GM04503 (cell line): ENCODE measurements at regions not wholly inside any gene's neighbourhood (a gene's known extent, or its start where the extent isn't known, plus 50 kb on each side); places are given as distances from the start of the nearest gene placed in this dataset.

Experiments used
- DNase-seq: peaks from one replicate; pipeline ENCODE4 v3.0.0-alpha.2; 2012; ENCODE audit warnings: low read depth

DNA sequence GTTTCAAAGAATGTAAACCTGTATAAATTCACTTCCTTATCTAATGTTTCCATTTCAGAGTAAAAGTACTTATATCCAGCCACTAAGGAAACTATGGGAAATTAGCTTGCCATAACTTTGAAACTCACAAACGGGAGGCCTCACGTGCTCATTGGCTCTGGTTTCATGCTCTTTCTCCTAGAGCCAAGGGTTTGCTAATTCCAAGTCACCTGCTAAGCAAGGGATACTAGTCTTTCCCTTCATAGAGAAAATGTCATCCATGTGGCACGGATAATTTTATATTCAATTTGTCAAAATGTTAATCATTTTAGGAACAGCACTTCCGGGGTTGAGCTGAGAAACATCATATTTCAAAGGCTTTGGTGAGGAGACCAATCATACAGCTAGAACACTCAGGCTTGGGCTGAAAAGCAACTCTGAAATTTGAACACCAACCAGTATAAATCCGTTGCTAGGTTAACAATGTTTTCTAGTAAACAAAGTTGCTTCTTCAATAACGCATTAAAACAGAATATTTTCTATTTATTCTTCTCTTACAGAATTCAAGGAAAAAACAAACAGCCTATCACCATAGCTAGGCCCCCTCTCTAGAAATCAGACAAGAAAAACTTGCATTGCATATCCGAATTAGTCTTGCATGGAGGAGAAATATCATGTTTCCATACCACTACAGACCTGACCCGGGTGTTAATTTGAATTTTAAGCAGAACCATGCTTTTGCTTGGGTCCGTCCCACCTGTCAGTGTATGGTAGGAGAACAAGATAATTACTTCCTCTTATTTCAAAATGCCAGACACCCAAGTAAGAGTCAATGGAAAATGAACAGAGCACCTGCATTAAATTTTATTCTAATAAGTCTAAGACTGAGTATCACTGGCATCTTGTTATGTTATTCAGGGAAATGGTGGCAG, 196.1 kb upstream of the ESRRG start:
- no peak for DNase-seq

DNA sequence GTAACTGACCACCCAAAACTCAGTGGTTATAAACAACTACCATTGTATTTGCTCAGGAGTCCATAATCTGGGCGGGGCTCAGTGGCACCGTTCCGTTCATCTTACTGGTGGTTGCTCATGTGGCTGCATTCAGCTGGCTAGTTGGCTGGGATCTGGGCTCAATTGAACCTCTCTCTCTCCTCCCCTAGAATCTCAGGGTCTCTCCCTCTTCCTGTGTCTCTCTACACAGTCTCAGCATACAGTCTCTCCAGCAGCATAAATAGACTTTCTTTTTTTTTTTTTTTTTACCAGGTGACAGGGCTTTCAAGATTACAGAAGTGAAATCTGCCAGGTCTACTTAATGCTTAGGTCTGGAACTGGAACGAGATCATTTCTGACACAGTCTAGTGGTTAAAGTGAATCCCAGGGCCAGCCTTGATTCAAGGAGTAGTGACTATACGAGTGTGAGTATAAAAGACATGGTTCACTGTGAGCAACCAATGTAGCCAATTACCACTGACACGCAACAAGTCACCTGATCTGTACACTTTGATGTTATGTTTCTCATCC, 193.7 kb upstream of the ESRRG start:
- no peak for DNase-seq

DNA sequence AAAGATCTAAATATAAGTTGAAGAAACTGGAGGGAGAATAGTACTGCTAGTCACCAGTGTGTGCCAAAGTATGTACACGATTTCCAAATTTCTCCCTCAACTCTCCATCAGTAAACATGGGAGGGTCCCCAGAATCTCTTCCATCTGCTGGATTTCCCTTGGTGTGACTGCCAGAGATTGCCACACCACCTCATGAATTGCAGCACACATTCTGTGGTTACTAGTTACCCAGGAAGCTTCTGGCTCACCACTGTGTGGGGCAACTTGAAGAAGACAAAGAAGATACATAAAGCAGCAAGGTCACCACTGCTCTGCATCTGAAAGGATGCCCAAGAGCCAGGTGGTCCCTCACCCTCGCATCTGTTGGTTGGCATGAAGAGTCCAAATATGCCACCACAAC, 191.7 kb upstream of the ESRRG start:
- DNase-seq = no peak

DNA sequence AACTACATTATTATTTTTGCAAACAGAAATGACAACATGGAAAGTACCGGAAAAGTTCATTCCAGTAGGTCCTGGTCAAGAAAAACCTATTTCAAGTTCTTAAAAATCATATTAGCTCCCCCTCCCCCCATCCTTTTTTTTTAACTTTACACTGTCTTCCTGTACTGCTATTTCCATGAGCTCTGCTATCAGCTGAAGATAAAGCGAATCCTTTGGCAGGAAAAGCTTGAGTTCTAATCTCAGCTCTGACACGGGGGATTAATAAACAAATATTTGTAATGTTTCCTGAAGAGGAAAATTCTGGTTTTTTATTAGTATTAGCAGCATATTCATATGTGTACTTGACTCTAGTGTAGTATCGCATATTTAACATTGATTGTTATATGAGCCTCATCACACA, 190.7 kb upstream of the ESRRG start:
- DNase-seq = no peak

DNA sequence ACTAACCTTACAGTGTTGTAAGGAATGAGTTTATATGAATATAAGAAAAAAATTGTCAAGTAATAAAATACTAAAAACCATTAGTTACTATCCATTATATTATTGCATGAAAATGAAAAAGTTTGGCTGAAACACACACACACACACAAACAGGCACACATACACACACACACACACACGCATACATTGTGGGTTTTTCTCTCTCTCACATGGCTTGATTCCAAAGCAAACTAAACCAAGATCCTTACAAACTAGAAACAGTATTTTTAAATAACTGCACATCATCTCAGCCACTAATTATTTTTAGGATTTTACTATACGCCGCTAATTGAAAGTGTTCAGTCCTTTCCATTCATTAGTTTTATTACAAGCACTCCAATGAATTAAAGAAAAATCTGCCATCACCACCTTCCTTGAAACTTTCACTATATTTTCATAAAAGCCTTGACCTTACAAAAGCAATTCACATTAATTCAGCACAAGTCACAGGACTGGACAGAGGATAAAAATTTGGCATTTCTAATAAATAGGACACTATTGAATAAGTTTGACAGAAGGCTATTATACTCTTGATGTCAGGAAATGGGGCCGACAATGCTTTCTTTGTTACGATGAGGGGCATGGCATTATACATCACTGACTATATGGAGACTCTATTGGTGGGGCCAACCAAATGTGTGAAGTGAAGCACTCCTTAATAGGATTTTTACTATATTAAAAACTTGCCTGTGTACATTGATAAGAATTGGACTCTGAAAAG, 187.0 kb upstream of the ESRRG start:
- DNase-seq = no peak

DNA sequence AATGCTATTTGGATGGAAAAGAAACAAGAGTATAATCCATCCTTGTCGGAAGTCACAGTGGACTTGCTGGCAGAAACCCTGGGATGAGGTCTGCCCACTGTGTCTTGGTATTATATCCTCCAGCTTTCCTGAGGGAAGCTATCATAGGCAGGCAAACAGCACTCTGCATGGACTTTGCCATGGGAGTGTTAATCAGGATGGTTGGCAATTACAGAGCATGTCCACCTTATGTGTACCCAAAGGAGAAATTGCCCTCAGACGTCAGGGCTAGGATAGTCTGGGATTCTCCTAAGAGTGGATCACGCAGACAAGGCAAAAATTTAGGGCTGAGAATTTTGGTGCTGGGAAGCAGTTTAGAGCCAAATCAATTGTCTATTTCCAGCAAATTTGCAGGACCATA, 184.9 kb upstream of the ESRRG start:
- no peak for DNase-seq

DNA sequence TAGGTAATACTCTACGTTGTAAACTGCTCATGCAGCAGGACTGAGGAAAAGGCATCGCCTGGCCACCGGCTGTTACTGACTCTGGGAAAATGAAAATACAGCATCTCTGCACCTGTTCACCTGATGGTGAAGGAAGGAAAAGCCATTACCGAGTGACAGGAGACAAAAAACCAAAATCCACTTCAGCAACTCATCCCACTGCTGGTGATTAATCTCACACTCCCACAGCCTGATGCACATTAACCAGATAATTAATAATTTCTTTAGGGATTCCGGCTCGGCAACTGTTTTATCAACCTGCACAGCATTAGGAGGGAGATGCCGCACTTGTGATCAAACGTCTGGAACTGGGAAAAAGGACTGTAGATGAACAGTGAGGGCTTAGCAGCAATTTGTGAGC, 183.9 kb upstream of the ESRRG start:
- DNase-seq = no peak

DNA sequence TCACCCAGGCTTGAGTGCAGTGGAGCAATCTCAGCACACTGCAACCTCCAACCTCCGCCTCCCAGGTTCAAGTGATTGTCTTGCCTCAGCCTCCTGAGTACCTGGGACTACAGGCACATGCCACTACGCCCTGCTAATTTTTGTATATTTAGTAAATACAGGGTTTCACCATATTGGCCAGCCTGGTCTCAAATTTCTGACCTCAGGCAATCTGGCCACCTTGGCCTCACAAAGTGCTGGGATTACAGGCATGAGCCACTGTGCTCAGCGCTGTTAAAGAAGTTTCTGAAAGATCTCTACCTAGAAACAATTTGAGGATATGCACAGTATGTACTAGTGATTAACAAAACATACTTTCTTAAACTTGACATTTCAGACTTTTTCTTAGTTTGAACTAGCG, 182.6 kb upstream of the ESRRG start:
- no peak for DNase-seq

DNA sequence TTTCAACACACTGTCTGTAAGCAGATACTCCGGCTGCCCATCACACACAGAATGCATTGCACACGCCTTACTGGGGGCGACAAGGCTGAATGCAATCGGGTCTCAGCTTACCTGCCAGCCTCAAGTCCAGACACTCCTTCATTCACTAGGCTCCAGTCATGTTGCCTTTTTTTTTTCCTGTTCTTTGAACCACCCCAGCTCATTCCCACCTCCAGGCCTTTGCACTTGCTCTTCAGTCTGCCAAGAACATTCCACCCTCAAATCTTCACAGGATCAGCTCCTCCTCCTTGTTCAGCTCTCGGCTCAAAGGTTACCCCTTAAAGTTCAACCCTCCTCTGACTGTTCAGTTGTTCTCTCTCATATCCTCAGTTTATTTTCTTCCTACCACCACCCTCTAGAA, 181.9 kb upstream of the ESRRG start:
- DNase-seq = no peak

DNA sequence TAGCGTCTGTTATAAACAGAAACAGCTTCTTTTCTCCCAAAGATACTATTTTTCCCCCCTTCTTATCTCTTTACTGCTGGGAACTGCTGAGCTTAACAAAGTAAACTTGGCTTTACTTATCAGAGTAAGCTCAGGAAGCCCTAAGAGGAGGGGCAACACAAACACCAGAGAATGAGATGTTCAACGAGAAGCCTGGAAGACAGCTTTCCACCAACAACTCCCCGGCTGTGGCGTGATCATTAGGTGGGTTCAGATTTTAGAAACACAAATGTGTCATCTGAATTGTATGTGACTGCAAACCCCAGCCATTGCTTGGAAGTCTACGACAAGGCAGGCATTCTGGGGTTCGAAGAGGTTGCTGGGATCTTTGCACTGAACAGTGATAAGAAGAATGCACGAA, 181.2 kb upstream of the ESRRG start:
- DNase-seq = no peak

DNA sequence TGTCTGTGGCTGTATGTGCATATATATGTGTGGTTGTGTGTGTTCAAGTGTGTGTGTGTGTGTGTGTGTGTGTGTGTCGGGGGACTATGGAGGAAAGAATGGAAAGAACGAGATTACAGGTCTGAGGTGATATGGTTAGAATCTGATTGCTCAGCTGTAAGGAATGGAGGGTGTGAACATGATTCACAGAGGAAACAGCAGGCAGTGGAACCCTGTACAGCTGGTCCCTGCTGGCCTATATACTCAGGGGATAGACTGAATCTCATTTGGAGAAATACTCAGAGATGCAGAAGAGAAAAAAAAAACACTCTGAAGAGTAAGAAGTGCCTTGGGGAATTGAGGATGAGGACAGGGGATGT, 180.1 kb upstream of the ESRRG start:
- DNase-seq = no peak

DNA sequence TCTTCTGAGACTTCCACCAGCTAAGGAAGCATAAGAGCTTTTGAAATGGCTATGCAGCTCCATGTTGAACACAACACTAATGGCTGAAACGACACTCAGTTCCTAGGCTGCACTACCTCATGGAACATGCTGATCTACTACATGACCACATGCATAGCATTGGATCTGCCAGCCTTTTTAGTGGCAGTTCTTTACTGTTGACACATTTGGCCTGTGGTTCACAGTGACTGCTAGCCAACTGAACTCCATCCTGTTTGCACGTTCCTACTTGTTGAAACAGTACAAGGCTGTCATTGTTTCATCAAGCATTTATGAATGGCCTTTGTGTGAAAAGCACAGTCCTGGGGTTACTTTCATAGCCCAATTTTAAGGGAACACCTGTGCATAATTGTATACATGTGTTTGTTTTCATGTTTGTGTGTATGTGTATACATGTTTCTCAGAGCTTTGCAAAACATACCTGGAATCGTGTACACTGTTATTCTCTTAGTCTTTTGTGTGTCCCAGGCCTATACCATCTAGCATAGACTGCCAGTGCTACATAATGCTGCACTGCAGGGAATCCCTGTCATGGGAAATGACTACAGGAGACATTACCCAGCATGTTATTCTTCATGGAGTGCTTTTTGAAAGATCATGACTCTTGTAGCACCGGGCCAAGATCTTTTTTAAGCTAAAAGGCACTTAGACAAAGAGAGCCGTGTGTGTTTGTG, 179.6 kb upstream of the ESRRG start:
- DNase-seq = no peak

DNA sequence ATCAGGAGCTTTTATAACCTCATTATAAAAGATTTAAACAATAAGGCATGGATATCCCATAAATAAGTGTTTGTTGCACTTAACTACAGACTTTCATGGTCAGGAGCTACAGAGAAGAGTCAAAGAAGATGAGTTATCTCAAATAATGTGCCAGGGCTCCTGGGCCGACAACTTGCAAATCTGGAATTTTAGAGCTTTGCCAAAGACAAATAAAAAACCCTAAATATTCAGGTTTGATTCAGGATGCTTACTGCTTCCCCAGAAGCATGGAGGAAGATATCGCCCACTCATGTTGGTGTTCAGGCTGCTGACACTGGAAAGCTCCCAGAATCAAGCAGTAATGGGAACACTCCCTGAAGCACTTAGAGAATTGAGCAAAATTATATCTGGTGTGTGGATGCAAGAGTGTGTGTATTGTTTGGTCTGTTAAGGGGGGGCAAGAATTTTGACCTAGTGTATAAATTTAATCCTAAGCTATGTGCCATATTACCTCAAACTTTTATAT, 176.9 kb upstream of the ESRRG start:
- DNase-seq = no peak

DNA sequence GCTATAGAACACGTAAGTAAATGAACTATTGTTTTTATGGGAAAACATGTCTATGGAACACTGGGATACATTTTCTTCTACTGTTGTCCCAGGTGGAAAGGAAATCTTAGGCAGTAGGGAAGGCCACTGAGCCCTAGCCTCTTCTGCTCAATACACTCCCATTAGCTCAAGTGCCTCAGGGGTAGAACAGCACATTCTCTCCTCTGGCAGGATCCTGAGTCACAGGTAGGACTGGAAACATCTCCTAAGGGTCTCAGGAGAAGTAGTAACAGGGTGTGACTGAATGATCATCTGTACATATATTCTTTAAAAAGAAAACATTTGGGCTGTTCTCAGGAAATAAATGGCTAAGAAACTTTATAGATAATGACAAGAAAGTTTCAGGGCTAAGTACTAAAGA, 175.6 kb upstream of the ESRRG start:
- DNase-seq = no peak

DNA sequence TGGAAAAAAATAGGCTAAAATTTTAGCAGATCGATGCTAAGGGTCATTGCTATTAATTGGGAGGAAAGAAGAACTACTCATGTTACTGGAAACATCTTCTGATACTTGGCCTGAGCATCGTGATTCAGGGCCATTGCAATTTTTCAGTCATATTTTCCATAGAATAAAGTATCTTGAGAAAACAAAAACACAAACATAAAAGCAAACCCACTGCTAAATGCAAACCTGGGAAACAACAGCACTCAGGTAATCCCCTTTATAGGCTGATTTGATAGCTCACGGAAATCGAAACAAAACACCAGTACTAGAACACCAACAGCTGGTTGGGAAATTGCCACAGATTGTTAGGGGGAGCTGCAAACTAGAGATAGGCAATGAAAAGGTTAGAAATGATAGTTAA, 172.9 kb upstream of the ESRRG start:
- no peak for DNase-seq

DNA sequence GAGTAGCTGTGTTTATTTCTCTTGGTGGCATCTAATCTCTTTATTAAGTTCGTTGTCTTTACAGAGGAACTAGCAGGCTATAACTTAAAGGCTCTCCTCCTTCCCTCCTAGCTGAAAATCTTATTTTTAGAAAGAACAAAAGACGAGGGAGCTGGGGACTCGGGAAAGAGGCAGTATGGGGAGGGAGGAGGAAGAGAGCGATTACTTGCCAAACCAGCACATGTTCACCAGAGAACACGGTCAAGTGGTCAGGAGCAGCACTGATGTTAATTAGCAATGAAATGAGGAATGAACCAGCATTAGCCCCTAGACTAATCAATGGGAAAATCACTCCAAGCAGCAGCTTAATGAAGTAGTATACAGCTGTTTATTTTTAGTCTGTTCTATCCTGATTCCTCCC, 171.3 kb upstream of the ESRRG start:
- no peak for DNase-seq

DNA sequence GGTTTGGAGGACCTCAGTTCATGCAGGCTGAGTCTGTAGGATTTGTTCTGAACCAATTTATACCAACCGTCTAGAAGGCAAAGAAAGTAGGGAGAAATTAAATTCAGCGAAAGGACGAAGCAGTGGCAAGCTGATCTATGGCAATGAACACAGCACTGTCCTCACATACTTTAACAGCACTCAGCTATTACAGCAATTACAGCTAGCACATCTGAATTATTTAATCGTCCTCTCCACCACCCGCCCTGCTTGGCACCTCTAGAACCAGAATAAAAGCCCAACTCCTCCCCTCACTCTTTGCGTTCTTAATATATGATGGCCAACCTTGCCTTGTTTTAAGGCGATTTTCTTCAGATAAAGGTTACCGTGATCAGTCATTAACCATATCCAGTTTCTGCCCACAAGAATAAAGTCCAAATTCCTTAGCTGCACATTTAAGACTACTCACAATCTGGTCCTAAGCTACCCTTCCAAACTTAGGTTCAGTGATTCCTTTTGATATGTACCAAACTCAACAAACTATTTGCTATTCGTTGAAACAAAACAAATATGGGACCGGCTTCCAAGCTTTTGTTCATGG, 169.4 kb upstream of the ESRRG start:
- DNase-seq = no peak

DNA sequence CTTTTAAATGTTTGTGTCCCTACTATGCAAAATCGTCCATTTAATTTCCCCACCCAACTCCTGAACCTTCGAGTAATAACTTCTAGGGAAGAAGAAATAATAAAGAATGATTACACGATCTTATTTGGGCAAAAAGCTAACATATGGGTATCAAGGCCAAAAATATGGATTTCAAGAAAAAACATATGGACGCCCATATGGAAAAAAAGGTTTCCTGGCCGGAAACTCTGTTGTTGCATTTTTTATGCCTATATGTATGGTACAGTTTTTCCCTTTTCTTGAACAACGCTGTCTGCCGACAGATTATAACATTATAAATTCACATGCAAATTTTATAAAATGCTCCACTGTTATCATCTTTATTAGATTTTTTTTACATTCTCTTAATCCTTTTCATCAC, 167.6 kb upstream of the ESRRG start:
- DNase-seq = no peak

DNA sequence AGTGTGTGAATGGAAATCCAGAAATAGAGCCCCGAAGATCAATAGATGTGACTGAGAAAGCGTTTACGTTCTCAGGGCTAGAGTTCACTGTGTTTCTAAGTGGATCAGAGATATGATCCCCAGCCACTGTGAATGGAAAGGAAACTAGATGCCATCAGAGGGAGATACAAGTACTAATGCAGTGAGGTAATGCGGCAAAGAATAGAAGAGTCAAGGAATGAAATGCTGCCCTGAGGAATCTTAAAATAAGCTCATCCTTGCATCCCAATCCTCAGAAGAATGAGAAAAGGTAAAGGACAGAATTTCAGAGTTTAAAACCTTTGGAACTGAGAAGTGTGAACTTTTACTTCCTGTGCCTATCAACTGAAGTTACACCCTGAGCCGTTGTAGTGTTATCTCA, 165.5 kb upstream of the ESRRG start:
- no peak for DNase-seq

DNA sequence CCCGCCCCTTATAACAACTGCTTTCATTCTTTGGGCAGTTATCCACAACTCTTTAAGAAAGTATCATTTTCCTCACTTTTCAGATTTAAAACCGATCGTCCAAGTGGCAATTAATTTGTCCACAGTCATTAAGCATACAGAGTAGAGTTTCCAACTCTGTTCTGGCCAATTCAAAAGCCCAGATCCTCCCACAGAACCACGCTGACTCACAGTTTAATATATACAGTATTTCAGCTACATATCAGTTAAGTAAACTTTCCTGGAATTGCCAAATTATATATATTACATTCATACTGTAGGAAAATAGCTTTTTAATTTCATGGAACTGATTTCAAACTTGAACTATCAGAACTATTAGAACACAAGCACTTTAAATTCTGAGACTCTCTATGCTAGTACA, 163.8 kb upstream of the ESRRG start:
- DNase-seq = no peak

DNA sequence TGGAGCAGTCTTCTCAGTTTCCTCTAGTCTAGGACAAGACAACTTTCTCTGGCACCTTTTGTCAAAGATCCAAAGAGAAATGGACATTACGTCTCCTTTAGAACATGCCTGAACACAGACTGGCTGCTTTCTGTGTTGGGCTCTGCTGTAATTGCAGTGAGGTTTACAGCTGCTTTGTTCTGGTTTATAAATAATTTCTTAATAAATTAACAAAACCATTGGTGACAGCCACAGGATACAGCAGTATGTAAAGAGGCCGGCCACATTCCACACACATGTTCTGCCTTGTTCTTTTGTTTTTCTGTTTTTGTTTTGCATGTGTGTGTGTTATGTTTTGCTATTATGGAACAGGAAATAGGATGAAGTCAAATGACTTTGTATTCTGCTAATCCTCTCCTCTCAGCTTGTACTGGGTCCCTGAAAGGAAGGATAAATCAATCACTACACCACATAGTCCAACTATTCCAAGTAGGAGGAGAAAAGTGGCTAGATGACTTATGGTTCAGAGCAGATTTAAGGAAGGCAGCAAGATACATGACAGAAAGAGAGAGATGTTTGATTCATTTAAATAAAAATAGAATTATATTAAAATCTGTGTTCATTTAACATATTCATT, 161.5 kb upstream of the ESRRG start:
- no peak for DNase-seq

DNA sequence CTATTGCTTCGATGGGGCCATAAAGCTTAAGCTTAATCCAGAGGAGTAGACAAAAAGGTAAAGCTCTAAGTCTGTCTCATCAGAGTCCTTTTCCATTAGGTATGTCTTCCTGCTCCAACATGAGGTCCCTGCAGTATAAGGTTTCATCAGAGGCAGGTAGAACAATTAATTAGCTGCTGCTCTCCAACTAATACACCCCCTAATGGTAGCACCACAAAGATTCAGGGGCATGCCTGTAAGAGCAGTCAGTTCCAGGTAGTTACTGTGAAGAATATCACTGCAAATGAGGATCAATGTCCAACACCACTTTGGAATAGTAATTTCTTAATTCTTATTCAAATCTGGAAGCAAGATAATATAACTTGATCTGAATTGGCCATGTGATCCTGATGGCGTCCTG, 160.3 kb upstream of the ESRRG start:
- DNase-seq = no peak
